ENCODE measurements at regions not wholly inside any gene's neighbourhood (a gene's known extent, or its start where the extent isn't known, plus 50 kb on each side); places are given as distances from the start of the nearest gene placed in this dataset.
"Not testable (repeated sequence)": the region's sequence is repeated elsewhere in the genome, so short reads cannot be mapped to it uniquely, and the experiment has no call there.

DNA sequence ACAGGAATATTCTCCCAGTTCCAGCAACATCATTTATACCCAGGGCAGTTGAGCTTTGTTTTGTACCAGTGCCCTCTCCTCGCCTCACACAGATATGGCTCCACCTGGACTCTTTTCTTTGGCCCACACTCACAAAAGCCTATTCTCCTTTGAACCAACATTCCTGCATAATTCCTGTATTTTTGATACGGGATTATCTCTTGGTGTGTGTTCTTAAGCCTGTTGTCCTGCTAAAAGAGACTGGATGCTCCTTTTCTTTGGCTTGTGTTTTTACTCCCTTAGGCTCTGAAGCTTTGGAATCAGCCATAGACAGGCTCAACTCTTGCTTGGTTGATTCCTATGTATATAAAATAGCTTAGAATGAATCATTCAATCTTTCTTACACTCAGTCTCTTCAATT is 305.4 kb upstream of the SATB1 start:
- no peak for DNase-seq (ENCODE audit: low spot score)

DNA sequence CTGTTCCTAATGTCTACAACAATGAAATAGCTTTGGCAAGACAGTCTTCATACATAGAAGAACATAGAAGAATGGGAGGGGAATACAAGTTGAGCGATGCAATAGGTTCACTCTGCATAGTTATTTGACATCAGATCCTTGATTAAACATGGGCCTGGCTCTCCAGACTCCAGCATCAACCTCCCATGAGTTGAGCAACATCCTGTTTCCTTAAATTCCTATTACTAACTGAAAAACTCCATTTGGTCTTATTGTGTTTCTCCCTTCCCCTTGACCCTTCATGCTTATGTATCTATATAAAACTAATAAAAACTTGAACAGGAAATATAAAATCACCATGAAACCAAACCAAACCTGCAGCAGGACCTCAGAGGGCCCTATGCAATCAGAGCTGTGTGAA is 304.5 kb upstream of the SATB1 start:
- no peak for DNase-seq (ENCODE audit: low spot score)

DNA sequence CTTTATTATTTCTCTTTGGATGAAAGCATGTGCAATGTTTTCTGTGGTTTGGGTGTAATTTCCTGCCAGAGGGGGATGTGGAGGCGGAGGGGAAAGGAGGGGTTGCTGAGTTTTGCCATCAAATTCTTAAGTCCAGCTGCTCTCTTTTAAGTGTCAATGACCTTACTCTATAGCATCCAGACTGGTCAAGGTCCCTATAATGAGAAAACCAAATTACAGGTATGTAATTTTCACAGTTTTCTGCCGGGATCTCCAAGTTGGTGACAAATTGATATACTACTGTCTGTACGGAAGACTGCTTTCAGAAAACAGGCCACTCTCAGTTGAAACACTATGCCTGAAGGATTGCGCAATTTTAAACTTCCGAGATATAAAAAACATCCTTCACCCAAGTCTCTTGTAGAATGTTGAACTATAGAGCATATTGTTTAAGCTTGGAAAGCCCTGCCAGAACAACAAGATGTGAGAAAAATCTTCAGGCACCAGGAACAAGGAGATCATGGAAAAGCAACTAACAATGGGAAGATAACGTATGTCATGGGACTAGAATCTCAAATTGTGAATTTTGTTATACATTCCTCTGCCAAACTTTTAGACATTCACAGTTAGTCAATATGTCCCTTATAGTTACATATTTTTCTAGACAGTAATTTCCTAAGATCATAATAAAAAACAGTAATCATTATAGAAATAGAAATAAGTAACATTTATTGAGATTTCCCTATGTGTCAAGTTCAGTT is 300.7 kb upstream of the SATB1 start:
- DNase-seq (ENCODE audit: low spot score), result no peak

DNA sequence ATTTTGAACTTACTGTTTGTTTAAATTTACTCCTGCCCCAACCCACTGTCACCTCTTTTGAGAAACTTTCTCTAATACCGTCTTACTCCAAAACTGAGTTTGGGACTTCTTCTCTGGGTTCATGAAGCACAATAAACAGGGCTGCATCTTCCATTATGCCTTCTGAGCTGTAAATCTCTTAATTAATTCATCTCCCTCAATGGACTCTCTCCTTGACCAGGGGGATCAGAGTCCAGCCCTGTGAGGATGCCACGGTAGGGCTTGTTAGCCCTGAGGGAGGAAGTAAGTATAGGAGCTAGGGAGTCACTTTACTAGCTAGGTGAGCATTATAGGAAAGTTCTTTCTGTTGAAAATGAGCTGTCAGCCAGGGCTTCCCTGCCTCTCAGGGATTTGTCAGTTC is 299.3 kb upstream of the SATB1 start:
- no peak for DNase-seq (ENCODE audit: low spot score)

DNA sequence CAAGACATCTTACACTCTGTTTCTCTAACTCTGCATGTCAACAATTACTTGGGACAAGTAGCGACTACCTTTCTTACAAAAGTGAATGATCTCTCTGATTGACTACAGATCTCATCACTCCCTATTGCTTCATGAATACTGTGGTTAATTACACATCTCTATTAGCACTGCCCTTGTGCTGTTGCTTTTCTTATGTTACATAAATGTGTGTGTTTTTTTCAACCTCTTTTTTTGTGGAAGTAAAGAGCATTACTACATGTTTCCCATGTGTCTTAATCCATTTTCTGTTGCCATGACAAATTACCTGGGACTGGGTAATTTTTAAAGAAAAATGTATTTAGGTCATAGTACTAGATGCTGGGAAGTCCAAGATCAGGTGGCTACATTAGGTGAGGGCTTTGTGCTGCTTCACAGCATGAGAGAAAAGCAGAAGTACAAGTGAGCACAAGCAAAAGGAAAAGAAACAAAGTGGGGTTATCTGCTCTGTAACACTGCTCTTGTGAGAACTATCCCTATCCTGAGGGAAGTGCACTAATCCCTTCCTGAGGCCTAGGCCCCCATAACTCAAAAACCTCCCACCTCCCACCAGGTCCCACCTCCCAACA is 298.2 kb upstream of the SATB1 start:
- DNase-seq (ENCODE audit: low spot score), result no peak

DNA sequence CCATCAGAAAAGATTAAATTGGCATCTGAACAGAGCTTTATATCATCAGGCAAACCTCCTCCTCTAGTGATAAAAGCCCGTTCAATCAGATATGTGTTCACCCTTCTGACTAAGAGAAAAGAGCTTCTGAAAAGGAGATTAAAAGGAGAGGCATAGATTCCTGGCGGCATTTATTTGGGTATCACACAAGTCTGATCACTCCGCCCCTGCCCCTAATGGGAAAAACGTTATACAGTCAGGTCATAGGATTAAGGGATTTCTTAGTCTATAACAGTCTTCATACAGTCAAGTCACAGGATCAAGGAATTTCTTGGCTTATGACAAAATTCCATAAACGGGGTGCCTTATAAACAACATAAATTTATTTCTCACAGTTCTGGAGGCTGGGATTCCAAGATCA is 295.4 kb upstream of the SATB1 start:
- no peak for DNase-seq (ENCODE audit: low spot score)

DNA sequence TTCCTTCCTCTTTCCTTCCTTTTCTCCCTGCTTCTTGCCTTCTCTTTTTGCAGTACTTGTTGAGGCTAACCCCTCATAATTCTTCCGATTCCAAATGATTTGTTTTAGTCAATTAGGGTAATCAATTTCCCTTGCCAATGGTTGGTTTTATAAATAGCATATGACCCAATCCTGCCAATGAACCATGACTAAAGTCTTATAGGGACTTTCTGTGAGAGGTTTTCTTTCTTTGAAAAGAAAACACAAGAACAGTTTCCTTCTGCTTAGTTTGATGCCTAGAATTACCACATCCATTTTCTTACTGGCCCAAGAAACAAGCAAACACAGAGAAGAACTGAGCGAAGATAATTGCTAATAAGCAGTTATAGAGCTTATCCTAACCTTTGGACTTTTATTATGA is 292.5 kb upstream of the SATB1 start:
- DNase-seq (ENCODE audit: low spot score), result no peak

DNA sequence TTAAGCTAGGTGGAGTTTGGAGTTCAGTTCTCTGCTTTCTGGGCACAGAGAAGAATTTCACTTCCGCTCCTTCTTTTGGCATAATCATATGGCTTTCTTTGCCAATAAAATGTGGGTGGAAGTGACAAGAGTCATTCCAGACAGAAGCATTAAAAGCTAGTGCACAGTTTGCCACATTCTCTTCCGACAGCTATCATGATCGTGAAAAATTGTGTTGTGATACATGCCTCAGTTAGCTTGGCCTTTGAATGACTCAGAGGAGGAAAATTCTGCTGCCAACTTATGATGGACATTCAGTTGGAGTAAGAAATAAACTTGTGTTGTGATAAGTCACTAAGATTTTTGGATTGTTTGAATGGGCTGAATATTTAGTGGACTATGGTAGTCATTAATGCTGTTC is 291.7 kb upstream of the SATB1 start:
- no peak for DNase-seq (ENCODE audit: low spot score)

DNA sequence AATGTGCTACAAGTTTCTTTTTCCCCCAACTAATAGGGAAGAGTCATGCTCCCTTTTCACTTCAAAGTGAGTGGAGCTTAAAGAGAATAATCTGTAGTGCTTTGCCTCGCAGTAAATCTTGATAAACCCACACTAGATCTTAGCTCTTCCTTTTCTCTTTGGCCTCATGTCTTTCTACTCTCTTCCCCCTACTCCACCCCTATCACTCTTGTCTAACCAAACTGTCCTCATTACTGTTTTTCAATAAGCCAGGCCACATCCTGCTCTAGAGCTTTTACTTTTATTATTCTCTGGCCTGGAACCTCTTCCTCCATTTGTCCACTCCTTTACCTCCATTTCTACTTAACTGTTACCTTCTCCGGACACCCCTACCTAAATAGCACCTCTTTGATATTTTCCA is 291.0 kb upstream of the SATB1 start:
- no peak for DNase-seq (ENCODE audit: low spot score)

DNA sequence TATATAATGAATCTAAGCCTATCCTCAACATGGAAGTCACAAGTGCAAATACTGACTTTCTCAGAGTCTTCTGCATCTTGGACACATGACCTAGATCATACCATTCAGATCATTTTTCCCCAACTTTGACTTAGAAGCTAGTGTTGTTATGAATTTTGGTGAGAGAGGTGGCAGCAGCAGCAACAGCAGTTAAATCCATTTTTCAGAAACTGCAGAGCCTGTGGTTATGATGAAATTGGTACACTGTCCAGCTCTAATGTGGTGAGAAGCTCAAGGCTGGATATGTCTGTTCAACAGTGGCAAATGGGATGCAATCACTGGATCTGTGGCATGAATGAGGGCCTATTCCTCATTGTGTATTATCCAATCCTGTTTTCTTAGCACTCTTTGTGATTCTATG is 290.1 kb upstream of the SATB1 start:
- no peak for DNase-seq (ENCODE audit: low spot score)

DNA sequence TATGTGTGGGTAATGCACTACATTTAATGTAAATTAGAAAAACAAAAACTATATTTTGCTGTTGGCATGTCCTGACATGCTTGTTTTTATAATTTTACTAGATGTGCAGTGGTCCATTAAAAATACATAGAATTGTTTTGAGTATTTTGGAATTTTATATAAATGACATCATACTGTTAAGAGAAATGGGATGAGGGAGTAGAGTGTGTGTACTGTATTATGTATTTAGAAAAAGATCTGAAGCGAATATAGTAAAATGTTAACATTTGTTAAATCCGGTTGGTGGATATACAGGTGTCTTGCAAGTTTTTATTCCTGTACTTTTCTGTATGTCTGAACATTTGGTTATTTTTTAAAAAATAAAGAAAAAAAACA is 288.4 kb upstream of the SATB1 start:
- no peak for DNase-seq (ENCODE audit: low spot score)

DNA sequence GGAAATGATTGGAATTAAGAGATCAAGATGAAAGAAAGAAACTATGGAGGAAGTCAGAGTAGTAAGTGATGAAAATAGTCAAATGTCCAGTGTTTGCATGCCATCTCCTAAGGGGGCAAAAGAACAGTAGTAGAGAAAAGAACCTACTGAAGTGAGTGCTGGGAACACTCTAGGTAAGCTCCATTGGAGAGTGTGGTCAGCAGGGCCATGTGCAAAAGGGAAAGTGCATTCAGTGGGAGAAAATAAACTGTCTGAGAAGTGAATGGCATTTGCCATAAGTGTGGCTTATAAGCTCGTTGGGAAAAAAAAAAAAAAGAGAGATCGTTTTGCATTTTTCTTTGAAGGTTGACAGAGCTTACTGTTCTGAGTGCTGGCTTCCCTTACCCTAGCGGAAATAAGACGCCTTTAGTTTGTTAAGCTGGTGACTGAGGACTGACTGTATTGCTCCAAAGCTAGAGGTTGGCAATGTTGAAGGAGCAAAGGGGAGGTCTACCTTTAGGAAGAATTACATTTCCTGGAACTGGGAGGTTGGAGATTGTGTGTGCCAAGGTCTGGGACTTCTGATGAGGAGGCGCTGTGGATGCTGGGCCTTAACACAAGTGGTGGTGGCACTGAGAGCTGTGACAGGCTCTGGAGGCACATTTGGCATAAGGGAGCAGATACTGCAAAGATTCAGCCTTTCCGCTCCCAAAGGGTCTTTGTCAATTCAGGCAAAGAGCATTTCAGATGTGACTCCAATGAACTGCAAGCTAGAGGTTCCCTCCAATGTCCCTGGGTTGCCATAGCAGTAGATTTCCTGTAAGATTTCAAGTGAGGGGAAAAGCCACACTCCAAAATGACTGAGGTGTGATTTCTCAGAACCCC is 287.8 kb upstream of the SATB1 start:
- DNase-seq (ENCODE audit: low spot score), result no peak

DNA sequence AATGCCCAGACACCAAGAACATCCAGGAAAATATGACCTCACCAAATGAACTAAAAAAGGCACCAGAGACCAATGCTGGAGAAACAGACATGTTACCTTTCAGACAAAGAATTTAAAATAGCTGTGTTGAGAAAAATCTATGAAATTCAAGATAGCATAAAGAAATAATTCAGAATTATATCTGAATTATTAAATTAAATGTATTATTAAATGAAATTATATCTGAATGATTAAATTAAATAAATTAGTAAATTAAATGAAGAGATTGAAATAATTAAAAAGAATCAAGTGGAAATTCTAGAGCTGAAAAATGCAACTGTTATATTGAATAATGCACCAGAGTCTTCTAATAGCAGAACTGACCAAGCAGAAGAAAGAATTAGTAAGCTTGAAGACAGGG is 279.2 kb upstream of the SATB1 start:
- DNase-seq (ENCODE audit: low spot score), result no peak

DNA sequence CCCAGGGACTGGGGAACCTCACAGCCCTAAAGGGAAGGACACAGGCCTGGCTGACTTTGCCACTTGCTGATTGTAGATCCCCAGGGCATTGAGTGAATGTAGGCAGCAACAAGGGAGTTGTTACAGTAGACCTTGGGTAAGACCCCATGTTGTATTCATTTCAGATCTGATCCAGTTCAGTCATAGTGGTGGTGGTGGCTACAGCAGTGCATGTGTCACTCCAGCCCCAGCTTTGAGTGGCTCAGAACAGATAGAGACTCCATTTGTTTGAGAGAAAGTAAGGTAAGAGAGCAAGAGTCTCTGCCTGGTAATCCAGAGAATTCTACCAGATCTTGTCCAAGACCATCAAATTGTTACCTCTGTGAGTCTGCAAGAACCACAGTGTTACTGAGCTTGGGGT is 278.7 kb upstream of the SATB1 start:
- DNase-seq (ENCODE audit: low spot score), result no peak

DNA sequence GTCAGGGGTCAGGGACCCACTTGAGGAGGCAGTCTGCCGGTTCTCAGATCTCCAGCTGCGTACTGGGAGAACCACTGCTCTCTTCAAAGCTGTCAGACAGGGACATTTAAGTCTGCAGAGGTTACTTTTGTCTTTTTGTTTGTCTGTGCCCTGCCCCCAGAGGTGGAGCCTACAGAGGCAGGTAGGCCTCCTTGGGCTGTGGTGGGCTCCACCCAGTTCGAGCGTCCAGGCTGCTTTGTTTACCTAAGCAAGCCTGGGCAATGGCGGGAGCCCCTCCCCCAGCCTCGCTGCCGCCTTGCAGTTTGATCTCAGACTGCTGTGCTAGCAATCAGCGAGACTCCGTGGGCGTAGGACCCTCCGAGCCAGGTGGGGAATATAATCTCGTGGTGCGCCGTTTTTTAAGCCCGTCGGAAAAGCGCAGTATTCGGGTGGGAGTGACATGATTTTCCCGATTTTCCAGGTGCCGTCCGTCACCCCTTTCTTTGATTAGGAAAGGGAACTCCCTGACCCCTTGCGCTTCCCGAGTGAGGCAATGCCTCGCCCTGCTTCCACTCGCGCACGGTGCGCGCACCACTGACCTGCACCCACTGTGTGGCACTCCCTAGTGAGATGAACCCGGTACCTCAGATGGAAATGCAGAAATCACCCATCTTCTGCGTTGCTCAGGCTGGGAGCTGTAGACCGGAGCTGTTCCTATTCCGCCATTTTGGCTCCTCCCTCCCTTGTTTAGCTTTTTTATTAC is 268.6 kb upstream of the SATB1 start:
- DNase-seq (ENCODE audit: low spot score), result not testable (repeated sequence)

DNA sequence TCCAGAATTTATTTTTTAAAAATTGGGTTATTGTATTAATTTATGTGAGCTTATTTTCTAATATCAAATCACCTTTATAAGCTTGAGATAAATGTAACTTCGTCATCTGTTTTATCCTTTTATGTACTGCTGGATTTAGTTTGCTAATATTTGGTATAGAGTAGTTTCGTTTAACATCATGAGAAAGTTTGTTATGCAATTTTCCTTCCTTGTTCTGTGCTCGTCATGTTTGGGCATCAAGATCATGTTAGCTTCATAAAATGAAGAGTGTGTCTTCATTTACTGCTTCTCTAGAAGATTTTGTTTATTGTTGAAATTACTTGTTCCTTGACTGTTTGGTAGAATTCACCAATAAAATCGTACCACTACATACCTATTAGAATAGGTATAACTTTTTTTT is 262.1 kb upstream of the SATB1 start:
- DNase-seq (ENCODE audit: low spot score), result no peak

DNA sequence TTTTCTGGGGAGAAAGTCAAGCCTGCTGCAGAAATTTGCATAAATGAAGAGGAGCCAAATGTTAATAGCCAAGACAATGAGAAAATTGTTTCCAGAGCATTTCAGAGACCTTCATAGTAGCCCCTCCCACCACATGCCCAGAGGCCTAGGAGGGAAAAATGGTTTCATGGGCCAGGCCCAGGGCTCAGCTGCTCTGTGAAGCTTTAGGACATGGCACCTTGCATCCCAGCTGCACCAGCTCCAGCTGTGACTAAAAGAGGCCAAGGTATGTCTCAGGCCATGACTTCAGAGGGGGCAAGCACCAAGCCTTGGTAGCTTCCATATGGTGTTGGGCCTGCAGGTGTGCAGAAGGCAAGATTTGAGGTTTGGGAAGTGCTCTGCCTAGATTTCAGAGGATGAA is 258.8 kb upstream of the SATB1 start:
- DNase-seq (ENCODE audit: low spot score), result no peak

DNA sequence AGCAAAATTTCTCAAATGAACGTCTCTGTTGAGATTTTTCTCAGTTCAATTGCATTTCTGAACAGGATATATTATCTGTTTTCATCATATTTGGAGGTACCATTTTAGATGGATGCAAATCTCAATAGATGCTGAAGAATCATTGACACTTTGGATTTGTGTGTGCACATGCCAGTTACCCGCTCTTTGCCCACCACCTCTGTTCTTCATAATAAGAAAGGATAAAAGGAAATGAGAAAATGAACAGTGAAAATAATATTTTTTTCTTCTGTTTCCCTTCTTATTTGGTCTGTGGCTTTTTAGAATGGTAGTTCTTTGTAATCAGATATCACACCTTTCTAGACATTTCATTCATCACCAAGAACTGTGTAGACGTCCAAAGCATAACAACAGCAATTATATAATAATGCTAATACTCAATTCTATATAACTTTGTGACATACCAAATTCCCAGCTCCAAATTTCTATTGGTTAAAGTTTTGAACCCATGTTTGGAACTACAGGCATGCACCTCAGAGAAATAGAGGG is 256.7 kb upstream of the SATB1 start:
- no peak for DNase-seq (ENCODE audit: low spot score)

DNA sequence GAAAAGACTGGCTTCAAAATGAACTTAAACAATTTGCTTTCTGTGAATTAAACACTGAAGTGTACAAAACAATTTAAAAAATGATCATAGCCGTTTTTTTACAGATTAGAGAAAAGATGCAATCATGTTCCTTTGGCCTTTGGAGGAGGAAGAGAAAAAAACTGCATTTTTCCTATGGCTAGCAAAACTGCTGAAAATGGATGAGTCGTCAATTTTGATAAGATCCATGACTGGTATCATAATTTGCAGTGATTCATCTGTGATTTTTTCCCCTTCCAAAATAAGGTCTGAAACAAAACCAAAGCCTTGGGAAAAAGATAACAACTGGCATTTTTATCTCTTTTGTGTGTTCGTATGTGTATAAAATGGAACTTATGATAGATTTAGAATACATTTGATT is 255.6 kb upstream of the SATB1 start:
- DNase-seq (ENCODE audit: low spot score), result no peak

DNA sequence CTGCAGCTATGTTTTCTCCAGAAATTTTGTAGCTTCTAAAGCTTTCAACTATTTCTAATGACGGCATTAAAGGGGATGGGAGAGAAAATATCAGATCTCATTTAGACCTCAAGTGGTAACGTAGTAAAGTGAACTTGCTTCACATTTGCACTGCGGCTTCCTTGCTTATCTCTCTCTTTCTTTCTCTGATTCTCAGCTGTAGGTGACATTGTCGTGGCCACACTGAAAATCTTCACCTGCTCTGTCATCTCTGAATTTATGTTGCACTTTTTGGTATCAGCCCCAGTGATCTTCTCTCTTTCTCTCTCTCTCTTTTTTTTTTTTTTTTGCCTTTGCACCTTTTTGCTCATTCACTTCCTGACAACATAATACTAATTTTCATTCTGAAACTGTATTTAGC is 254.1 kb upstream of the SATB1 start:
- DNase-seq (ENCODE audit: low spot score), result no peak

DNA sequence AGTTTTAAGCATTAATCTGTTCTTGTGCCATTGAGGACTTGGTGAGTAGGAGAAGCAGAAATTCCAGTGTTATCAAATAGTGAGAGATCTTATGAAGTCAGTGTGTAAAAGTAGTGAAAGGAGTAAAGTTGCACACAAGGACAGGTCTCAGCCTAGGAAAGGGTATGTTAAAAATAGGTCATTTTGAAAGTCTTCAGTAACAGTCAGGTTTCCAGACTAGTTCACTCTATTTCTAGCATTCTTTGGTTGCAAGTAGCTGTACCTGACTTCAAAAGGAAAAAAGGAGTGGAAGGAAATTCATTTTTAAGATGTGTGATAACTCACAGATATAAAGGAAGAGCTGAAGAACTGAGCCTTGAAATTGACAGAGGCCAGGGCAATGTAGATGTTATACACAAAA is 250.1 kb upstream of the SATB1 start:
- DNase-seq (ENCODE audit: low spot score), result no peak

DNA sequence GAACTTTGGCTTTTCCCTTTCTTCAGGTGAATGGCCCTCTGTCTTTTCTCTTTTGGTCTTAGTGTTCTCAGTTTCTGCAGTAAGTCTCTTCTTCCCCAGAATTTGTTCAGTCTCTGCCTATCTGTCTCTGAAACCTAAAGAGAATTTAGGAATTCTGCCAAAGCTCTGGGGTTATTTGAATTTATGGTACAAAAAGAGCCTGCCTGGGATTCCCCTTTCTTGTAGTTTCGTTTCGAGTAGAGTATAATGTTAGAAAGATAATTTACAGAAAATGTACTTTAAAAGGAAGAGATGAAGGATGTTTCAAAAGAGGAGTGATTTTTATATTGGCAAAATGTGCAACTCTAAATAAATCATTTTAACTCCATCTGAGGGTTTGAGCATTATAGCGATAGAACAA is 247.4 kb upstream of the SATB1 start:
- DNase-seq (ENCODE audit: low spot score), result no peak
